Testis (tissue), 2 donors: ENCODE measurements at regions not wholly inside any gene's neighbourhood (a gene's known extent, or its start where the extent isn't known, plus 50 kb on each side); places are given as distances from the start of the nearest gene placed in this dataset.

ENCODE experiments used
- POLR2A ChIP-seq: fragments of 450-650 bp; IDR thresholded peaks from one replicate; pipeline ENCODE4 v1.6.1; 2017; ENCODE audit warnings: antibody characterized with exemption, mild to moderate bottlenecking, moderate library complexity
- TF ChIP-seq, protein P1 (sequence below), 3 experiments: fragments of 450-650 bp in 2 of 3; fragments of 200-600 bp in 1 of 3; sonication (generic) in 1 of 3; IDR thresholded peaks; one replicate each; pipeline ENCODE4 v1.5.1; 2016 to 2019; ENCODE audit warnings: antibody characterized with exemption in 3 of 3, mild to moderate bottlenecking in 2 of 3, moderate library complexity in 1 of 3

DNA sequence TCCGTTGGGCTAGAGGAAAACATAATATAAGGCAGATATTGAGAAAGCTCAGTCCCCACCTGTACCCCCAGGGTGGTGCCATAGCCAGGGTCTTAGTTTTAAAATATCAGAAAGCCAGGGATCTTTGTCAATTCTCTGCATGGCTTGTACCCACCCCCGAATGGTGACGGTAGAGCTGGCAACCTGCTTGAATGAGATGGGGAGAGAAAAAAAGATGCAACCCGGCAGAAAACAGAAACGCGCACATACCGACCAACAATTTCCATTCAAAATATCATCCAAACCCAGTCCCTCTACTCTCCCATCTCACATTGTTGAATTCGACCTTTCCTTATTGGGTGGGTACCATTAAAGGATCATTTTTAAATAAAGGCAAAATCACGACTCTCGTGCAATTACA, 543.9 kb downstream of the MIAT start:
- TF ChIP-seq, protein P1, sequence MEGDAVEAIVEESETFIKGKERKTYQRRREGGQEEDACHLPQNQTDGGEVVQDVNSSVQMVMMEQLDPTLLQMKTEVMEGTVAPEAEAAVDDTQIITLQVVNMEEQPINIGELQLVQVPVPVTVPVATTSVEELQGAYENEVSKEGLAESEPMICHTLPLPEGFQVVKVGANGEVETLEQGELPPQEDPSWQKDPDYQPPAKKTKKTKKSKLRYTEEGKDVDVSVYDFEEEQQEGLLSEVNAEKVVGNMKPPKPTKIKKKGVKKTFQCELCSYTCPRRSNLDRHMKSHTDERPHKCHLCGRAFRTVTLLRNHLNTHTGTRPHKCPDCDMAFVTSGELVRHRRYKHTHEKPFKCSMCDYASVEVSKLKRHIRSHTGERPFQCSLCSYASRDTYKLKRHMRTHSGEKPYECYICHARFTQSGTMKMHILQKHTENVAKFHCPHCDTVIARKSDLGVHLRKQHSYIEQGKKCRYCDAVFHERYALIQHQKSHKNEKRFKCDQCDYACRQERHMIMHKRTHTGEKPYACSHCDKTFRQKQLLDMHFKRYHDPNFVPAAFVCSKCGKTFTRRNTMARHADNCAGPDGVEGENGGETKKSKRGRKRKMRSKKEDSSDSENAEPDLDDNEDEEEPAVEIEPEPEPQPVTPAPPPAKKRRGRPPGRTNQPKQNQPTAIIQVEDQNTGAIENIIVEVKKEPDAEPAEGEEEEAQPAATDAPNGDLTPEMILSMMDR (IDR thresholded peaks at IDR 0.05), result no peak
- TF ChIP-seq POLR2A, result no peak
